SK-N-SH (cell line): ENCODE measurements at regions not wholly inside any gene's neighbourhood (a gene's known extent, or its start where the extent isn't known, plus 50 kb on each side); places are given as distances from the start of the nearest gene placed in this dataset.

Source experiments
- CTCF ChIA-PET: fragments of 300-600, 350-600 bp; formaldehyde crosslinking; extraction: SDS; loops from one replicate; lab custom pipeline; 2021; lab: Yijun Ruan, JAX
- POLR2A ChIA-PET: fragments of 350-600 bp; sonication (Branson Sonifier 250); formaldehyde crosslinking; extraction: SDS; loops from one replicate; lab custom pipeline; 2020; ENCODE audit warnings: antibody characterized with exemption, inconsistent platforms; lab: Yijun Ruan, JAX
- DNase-seq: peaks from one replicate; pipeline ENCODE4 v3.0.0; 2012
- H2AFZ ChIP-seq: fragments of 200-600 bp; sonication (generic); 2 replicates; pipeline ENCODE4 v1.8.1; 2016; ENCODE audit warnings: antibody characterized with exemption, mild to moderate bottlenecking, low read depth
- H3F3A ChIP-seq: fragments of 200-600 bp; sonication (generic); replicated peaks from 2 replicates; pipeline ENCODE3; 2016; ENCODE audit warnings: antibody characterized with exemption, mild to moderate bottlenecking; ENCODE audit not compliant: insufficient read depth
- H3K27ac ChIP-seq, 2 experiments: fragments of 200-500 bp in 1 of 2; fragments of 200-600 bp in 1 of 2; sonication (Bioruptor generic) in 1 of 2; sonication (generic), shearing (Covaris generic) in 1 of 2; 2 replicates each; pipeline versions ENCODE4 v1.5.1 to v1.6.1; 2014 to 2016; ENCODE audit warnings: low read depth in 2 of 2, inconsistent platforms in 1 of 2, low read length in 1 of 2, mild to moderate bottlenecking in 1 of 2, mixed read lengths in 1 of 2
- H3K27me3 ChIP-seq: fragments of 200-600 bp; sonication (generic), shearing (Covaris generic); 2 replicates; pipeline ENCODE4 v1.6.1; 2016; ENCODE audit warnings: mixed run types; ENCODE audit not compliant: insufficient read depth
- H3K36me3 ChIP-seq, 2 experiments: fragments of 200-500 bp in 1 of 2; fragments of 200-600 bp in 1 of 2; sonication (Bioruptor generic) in 1 of 2; sonication (generic) in 1 of 2; replicated peaks in 1 of 2; 2 replicates each; pipeline versions ENCODE3 to v1.5.1; 2014 to 2016; ENCODE audit warnings: low read length in 1 of 2, mild to moderate bottlenecking in 1 of 2; ENCODE audit not compliant: insufficient read depth in 2 of 2, control insufficient read depth in 1 of 2
- H3K4me1 ChIP-seq, 2 experiments: fragments of 200-500 bp in 1 of 2; fragments of 200-600 bp in 1 of 2; sonication (Bioruptor generic) in 1 of 2; sonication (generic), shearing (Covaris generic) in 1 of 2; 2 replicates each; pipeline versions ENCODE4 v1.5.1 to v1.6.1; 2014 to 2016; ENCODE audit warnings: low read depth in 1 of 2, low read length in 1 of 2, mixed run types in 1 of 2; ENCODE audit not compliant: insufficient read depth in 2 of 2, control insufficient read depth in 1 of 2
- H3K4me2 ChIP-seq: fragments of 200-600 bp; sonication (generic), shearing (Covaris generic); 2 replicates; pipeline ENCODE4 v1.6.1; 2017; ENCODE audit warnings: mixed run types
- H3K4me3 ChIP-seq, 2 experiments: fragments of 200-500 bp in 1 of 2; fragments of 200-600 bp in 1 of 2; sonication (Bioruptor generic) in 1 of 2; sonication (generic), shearing (Covaris generic) in 1 of 2; 2 replicates each; pipeline versions ENCODE4 v1.5.1 to v1.8.1; 2014 to 2016; ENCODE audit warnings: low read depth in 2 of 2, inconsistent platforms in 1 of 2, low read length in 1 of 2, mild to moderate bottlenecking in 1 of 2, mixed read lengths in 1 of 2, moderate library complexity in 1 of 2
- H3K79me2 ChIP-seq: fragments of 200-600 bp; sonication (generic); 2 replicates; pipeline ENCODE4 v1.8.1; 2017; ENCODE audit warnings: mild to moderate bottlenecking; ENCODE audit not compliant: insufficient read depth
- H3K9ac ChIP-seq: fragments of 200-600 bp; sonication (generic); 2 replicates; pipeline ENCODE4 v1.6.1; 2017; ENCODE audit warnings: mixed run types
- H3K9me2 ChIP-seq: fragments of 200-600 bp; sonication (generic); 2 replicates; pipeline ENCODE4 v1.6.1; 2017; ENCODE audit warnings: mixed run types
- H3K9me3 ChIP-seq: fragments of 200-600 bp; sonication (generic); 2 replicates; pipeline ENCODE4 v1.6.1; 2017; ENCODE audit warnings: mixed run types, mild to moderate bottlenecking, moderate library complexity
- H4K20me1 ChIP-seq: fragments of 200-600 bp; sonication (generic); 2 replicates; pipeline ENCODE4 v1.6.1; 2017; ENCODE audit warnings: mild to moderate bottlenecking, mixed run types; ENCODE audit not compliant: insufficient read depth
- CHD2 ChIP-seq: fragments of 150-350 bp; IDR thresholded peaks from 2 replicates; pipeline ENCODE4 v1.6.1; 2018; ENCODE audit warnings: low read length; ENCODE audit not compliant: partially characterized antibody
- ELF1 ChIP-seq: IDR thresholded peaks from 2 replicates; pipeline ENCODE4 v1.4.0; 2012
- EP300 ChIP-seq, 2 experiments: IDR thresholded peaks; 2 replicates each; pipeline versions ENCODE4 v1.4.0 to v1.6.1; 2012; ENCODE audit warnings: borderline replicate concordance in 1 of 2, low read depth in 1 of 2, low read length in 1 of 2
- EZH2phosphoT487 ChIP-seq: fragments of 200-600 bp; sonication (generic); IDR thresholded peaks from 2 replicates; pipeline ENCODE4 v1.6.1; 2017; ENCODE audit warnings: low read depth, mixed run types, mild to moderate bottlenecking, antibody characterized with exemption, moderate library complexity, borderline replicate concordance
- FOSL2 ChIP-seq: IDR thresholded peaks from 2 replicates; pipeline ENCODE4 v1.4.0; 2012; ENCODE audit warnings: low read depth, mild to moderate bottlenecking, moderate library complexity, borderline replicate concordance
- FOXJ3 ChIP-seq: sonication (generic); formaldehyde crosslinking; IDR thresholded peaks from 2 replicates; pipeline ENCODE4 v1.5.1; 2020; ENCODE audit warnings: mild to moderate bottlenecking, missing genetic modification reagents
- FOXM1 ChIP-seq: IDR thresholded peaks from 2 replicates; pipeline ENCODE4 v1.4.0; 2012; ENCODE audit warnings: low read depth, mild to moderate bottlenecking
- GABPA ChIP-seq: IDR thresholded peaks from 2 replicates; pipeline ENCODE4 v1.4.0; 2012; ENCODE audit warnings: low read depth, mild to moderate bottlenecking
- GATA2 ChIP-seq: sonication (generic); formaldehyde crosslinking; IDR thresholded peaks from 2 replicates; pipeline ENCODE4 v1.5.0; 2020; ENCODE audit warnings: mild to moderate bottlenecking, missing genetic modification reagents
- MEF2A ChIP-seq: IDR thresholded peaks from 2 replicates; pipeline ENCODE4 v1.4.0; 2012; ENCODE audit warnings: low read depth, borderline replicate concordance
- SIN3A ChIP-seq: IDR thresholded peaks from 2 replicates; pipeline ENCODE4 v1.6.1; 2012; ENCODE audit warnings: low read depth, mild to moderate bottlenecking, low read length, moderate library complexity, borderline replicate concordance
- TAF1 ChIP-seq: IDR thresholded peaks from 2 replicates; pipeline ENCODE4 v1.6.1; 2012; ENCODE audit warnings: low read depth, mild to moderate bottlenecking, low read length, moderate library complexity, borderline replicate concordance
- USF1 ChIP-seq: IDR thresholded peaks from 2 replicates; pipeline ENCODE4 v1.4.0; 2012; ENCODE audit warnings: low read depth, borderline replicate concordance
- YY1 ChIP-seq: IDR thresholded peaks from 2 replicates; pipeline ENCODE4 v1.4.0; 2012; ENCODE audit warnings: low read depth, mild to moderate bottlenecking
- WGBS: methylation state at CpG from one replicate; pipeline ENCODE4 v1.1.6; 2017; ENCODE audit warnings: low lambda C conversion rate; 5-methylcytosine and 5-hydroxymethylcytosine counted together
- TF ChIP-seq, protein P1 (sequence below): IDR thresholded peaks from 2 replicates; pipeline ENCODE4; 2012
- TF ChIP-seq, protein P2 (sequence below): IDR thresholded peaks from 2 replicates; pipeline ENCODE4 v1.4.0; 2012; ENCODE audit warnings: low read depth
- TF ChIP-seq, protein P3 (sequence below): fragments of 200-600 bp; sonication (generic); IDR thresholded peaks from 2 replicates; pipeline ENCODE4 v1.6.1; 2017; ENCODE audit warnings: antibody characterized with exemption, mild to moderate bottlenecking, moderate library complexity
- TF ChIP-seq, protein P4 (sequence below): IDR thresholded peaks from 2 replicates; pipeline ENCODE4 v1.4.0; 2012; ENCODE audit warnings: low read depth, borderline replicate concordance
- TF ChIP-seq, protein P5 (sequence below): fragments of 150-350 bp; IDR thresholded peaks from 2 replicates; pipeline ENCODE4 v1.6.1; 2017; ENCODE audit warnings: antibody characterized with exemption, low read length, low read depth, borderline replicate concordance

DNA sequence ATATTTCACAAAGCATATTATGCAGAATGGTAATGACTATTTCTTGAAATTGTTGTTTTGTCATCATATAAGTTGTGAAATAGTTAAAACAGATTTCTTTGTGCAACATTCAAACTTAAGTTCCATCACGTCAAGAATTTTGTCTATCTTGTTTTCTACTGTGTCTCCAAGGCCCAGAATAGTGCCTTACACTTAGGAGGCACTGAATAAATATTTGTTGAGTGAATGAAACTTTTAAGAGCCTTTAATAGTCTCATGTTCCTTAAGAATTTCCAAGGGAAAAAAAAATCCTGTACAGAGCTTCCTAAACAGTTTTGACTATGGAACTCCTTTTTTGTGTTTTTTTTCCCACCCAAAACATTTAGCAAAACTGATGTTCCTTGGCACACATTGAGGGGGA, 50.8 kb upstream of the TNFSF18 start:
- Histone ChIP-seq H3K9me3 (no peaks in the 10 kb centered on the region; the same call in 1 of the 2 replicates), H2AFZ (no peak overlapping the region), H3K4me1 (no peaks in the 10 kb centered on the region), H3K27ac (no peak overlapping the region), H3K27me3 (no peaks in the 10 kb centered on the region), H3K36me3 (no peaks in the 10 kb centered on the region), H3K9me2 (no peaks in the 10 kb centered on the region), H3K4me2 (no peak overlapping the region), H3K4me3 (no peak overlapping the region), H3K79me2 (no peaks in the 10 kb centered on the region), H4K20me1 (no peaks in the 10 kb centered on the region), H3F3A (no peaks in the 10 kb centered on the region), H3K9ac (no peak overlapping the region)
- WGBS, result 39% methylated on average over 1 of the region's 1 CpG
- DNase-seq, result no peak
- CTCF ChIA-PET, result no interaction called here
- POLR2A ChIA-PET, result no interaction called here
- TF ChIP-seq, protein P1, sequence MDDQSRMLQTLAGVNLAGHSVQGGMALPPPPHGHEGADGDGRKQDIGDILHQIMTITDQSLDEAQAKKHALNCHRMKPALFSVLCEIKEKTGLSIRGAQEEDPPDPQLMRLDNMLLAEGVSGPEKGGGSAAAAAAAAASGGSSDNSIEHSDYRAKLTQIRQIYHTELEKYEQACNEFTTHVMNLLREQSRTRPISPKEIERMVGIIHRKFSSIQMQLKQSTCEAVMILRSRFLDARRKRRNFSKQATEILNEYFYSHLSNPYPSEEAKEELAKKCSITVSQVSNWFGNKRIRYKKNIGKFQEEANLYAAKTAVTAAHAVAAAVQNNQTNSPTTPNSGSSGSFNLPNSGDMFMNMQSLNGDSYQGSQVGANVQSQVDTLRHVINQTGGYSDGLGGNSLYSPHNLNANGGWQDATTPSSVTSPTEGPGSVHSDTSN, result no peak
- TF ChIP-seq, protein P2, sequence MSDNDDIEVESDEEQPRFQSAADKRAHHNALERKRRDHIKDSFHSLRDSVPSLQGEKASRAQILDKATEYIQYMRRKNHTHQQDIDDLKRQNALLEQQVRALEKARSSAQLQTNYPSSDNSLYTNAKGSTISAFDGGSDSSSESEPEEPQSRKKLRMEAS, result no peak
- TF ChIP-seq EP300 (IDR thresholded peaks at IDR 0.05; ENCODE audit: borderline replicate concordance in 1 of 2, low read depth in 1 of 2, low read length in 1 of 2), result no peak
- no peak for TF ChIP-seq FOXM1
- no peak for TF ChIP-seq TAF1
- TF ChIP-seq SIN3A, result no peak
- TF ChIP-seq GATA2 (CRISPR knock-in tag), result no peak
- TF ChIP-seq FOXJ3 (CRISPR knock-in tag), result no peak
- no peak for TF ChIP-seq FOSL2
- TF ChIP-seq, protein P3, sequence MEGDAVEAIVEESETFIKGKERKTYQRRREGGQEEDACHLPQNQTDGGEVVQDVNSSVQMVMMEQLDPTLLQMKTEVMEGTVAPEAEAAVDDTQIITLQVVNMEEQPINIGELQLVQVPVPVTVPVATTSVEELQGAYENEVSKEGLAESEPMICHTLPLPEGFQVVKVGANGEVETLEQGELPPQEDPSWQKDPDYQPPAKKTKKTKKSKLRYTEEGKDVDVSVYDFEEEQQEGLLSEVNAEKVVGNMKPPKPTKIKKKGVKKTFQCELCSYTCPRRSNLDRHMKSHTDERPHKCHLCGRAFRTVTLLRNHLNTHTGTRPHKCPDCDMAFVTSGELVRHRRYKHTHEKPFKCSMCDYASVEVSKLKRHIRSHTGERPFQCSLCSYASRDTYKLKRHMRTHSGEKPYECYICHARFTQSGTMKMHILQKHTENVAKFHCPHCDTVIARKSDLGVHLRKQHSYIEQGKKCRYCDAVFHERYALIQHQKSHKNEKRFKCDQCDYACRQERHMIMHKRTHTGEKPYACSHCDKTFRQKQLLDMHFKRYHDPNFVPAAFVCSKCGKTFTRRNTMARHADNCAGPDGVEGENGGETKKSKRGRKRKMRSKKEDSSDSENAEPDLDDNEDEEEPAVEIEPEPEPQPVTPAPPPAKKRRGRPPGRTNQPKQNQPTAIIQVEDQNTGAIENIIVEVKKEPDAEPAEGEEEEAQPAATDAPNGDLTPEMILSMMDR, result no peak
- TF ChIP-seq MEF2A, result no peak

GRCh38 chr1:173100476-173101107, 49.9 kb upstream of the TNFSF18 start:
- H3K9ac ChIP-seq, result no peak overlapping the region
- H3K27ac ChIP-seq, result no peak overlapping the region
- no peaks in the 10 kb centered on the region for H3K36me3 ChIP-seq
- no peak overlapping the region for H3K4me2 ChIP-seq
- H3K9me2 ChIP-seq, result no peaks in the 10 kb centered on the region
- TF ChIP-seq, protein P4, sequence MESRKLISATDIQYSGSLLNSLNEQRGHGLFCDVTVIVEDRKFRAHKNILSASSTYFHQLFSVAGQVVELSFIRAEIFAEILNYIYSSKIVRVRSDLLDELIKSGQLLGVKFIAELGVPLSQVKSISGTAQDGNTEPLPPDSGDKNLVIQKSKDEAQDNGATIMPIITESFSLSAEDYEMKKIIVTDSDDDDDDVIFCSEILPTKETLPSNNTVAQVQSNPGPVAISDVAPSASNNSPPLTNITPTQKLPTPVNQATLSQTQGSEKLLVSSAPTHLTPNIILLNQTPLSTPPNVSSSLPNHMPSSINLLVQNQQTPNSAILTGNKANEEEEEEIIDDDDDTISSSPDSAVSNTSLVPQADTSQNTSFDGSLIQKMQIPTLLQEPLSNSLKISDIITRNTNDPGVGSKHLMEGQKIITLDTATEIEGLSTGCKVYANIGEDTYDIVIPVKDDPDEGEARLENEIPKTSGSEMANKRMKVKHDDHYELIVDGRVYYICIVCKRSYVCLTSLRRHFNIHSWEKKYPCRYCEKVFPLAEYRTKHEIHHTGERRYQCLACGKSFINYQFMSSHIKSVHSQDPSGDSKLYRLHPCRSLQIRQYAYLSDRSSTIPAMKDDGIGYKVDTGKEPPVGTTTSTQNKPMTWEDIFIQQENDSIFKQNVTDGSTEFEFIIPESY, result no peak
- TF ChIP-seq, protein P5, sequence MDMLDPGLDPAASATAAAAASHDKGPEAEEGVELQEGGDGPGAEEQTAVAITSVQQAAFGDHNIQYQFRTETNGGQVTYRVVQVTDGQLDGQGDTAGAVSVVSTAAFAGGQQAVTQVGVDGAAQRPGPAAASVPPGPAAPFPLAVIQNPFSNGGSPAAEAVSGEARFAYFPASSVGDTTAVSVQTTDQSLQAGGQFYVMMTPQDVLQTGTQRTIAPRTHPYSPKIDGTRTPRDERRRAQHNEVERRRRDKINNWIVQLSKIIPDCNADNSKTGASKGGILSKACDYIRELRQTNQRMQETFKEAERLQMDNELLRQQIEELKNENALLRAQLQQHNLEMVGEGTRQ, result no peak
- TF ChIP-seq CHD2 (no peak), GABPA (no peak), ELF1 (no peak), EZH2phosphoT487 (no peak), USF1 (no peak), TAF1 (no peak), YY1 (no peak)
- TF ChIP-seq, protein P2, result no peak
- no peak overlapping the region for H2AFZ ChIP-seq
- ChIA-PET POLR2A (no interaction called here), CTCF (no interaction called here)
- no peaks in the 10 kb centered on the region for H4K20me1 ChIP-seq
- H3K4me1 ChIP-seq, result no peaks in the 10 kb centered on the region; a peak in 2 of 4 replicates
- 96% methylated on average over 1 of the region's 1 CpG for WGBS
- no peaks in the 10 kb centered on the region for H3K27me3 ChIP-seq
- DNase-seq, result no peak
- no peaks in the 10 kb centered on the region; the same call in 1 of the 2 replicates for H3K9me3 ChIP-seq
- no peak overlapping the region for H3K4me3 ChIP-seq
- H3K79me2 ChIP-seq, result no peaks in the 10 kb centered on the region
- H3F3A ChIP-seq, result no peaks in the 10 kb centered on the region
